ENCODE measurements at regions not wholly inside any gene's neighbourhood (a gene's known extent, or its start where the extent isn't known, plus 50 kb on each side); places are given as distances from the start of the nearest gene placed in this dataset.

DNA sequence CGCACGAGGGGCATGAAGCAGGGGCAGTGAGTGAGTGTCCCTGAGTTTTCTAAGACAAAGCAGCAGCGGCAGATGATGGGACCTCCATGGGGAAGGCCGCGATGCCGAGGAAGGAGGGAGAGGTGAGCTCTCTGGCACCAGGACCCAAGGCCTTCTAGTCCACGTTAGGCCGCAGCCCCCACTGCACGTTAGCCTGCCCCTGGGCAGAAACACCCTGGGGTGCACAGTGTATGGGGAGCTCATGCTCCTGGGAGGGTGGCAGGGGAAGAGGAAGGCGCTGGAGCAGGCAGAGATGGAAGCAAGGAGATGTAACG is 97.3 kb upstream of the IKZF1 start:
- Histone ChIP-seq H3K27ac (ENCODE audit: low read depth, low read length, poor library complexity, severe bottlenecking) (no peak overlapping the region), H3K9ac (ENCODE audit: low read length) (no peak overlapping the region), H2AFZ (ENCODE audit: low read length) (no peak overlapping the region), H4K20me1 (ENCODE audit: insufficient read depth, low read length) (no peaks in the 10 kb centered on the region), H3K9me3 (ENCODE audit: low read length) (no peaks in the 10 kb centered on the region), H3K4me2 (ENCODE audit: low read length) (no peak overlapping the region), H3K36me3 (ENCODE audit: insufficient read depth, low read length) (no peaks in the 10 kb centered on the region), H3K9me2 (ENCODE audit: low read depth, low read length) (no peaks in the 10 kb centered on the region), H3K4me1 (ENCODE audit: insufficient read depth, low read length, severe bottlenecking) (peaks cover 41% of the 10 kb centered on the region), H3K4me3 (ENCODE audit: low read depth, low read length, poor library complexity, severe bottlenecking) (no peak overlapping the region), H3K79me2 (ENCODE audit: insufficient read depth, low read length) (no peaks in the 10 kb centered on the region), H3K27me3 (ENCODE audit: insufficient read depth, low read length) (no peaks in the 10 kb centered on the region; the same call in 1 of the 2 replicates), H3F3A (ENCODE audit: insufficient read depth, low read length) (no peaks in the 10 kb centered on the region)
- TF ChIP-seq EZH2 (IDR thresholded peaks at IDR 0.05; ENCODE audit: borderline replicate concordance, low read length) = no peak
- TF ChIP-seq, protein P1, sequence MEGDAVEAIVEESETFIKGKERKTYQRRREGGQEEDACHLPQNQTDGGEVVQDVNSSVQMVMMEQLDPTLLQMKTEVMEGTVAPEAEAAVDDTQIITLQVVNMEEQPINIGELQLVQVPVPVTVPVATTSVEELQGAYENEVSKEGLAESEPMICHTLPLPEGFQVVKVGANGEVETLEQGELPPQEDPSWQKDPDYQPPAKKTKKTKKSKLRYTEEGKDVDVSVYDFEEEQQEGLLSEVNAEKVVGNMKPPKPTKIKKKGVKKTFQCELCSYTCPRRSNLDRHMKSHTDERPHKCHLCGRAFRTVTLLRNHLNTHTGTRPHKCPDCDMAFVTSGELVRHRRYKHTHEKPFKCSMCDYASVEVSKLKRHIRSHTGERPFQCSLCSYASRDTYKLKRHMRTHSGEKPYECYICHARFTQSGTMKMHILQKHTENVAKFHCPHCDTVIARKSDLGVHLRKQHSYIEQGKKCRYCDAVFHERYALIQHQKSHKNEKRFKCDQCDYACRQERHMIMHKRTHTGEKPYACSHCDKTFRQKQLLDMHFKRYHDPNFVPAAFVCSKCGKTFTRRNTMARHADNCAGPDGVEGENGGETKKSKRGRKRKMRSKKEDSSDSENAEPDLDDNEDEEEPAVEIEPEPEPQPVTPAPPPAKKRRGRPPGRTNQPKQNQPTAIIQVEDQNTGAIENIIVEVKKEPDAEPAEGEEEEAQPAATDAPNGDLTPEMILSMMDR (IDR thresholded peaks at IDR 0.05; ENCODE audit: low read length) = no peak

DNA sequence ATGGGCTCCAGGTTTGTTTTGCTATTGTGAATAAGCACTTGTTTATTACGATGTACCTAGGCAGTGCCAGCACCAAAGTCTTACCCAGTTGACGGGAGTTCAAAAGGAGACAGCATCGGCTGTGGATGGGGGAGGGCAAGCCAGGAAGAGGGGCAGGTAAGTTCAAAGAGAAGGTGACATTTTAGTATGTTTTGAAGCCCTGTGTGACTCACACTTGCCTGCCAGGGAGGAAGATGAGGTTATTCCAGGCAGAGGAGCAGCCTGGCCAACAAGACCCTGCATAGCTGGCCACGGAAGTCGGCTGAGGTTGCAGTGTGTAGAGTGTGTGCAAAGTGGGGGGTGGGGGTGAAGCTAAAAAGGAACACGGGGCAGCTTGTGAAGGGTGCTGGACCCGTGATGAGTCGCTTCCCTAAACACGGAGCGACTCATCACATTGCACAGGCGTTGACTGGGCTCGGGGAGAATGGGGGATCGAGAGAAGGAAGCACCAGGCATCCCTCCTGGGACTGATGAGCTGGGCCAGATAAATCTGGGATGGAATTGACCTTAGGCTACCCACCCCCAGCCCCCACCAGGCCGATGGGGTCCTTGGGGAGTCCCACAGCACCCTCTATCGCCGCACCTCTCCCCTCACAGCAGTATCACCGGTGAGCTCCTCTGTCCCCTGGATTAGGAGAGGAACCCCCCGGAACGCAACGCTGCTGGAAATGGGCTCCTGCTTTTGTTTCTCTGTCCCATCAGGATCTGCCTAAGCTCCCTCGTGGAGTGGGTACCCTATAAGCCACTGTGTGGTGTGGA is 97.9 kb upstream of the IKZF1 start:
- Histone ChIP-seq H3K9me2 (ENCODE audit: low read depth, low read length) (no peaks in the 10 kb centered on the region), H3K27me3 (ENCODE audit: insufficient read depth, low read length) (no peaks in the 10 kb centered on the region; the same call in 1 of the 2 replicates), H3K4me2 (ENCODE audit: low read length) (no peak overlapping the region), H3K9me3 (ENCODE audit: low read length) (no peaks in the 10 kb centered on the region), H3K79me2 (ENCODE audit: insufficient read depth, low read length) (no peaks in the 10 kb centered on the region), H4K20me1 (ENCODE audit: insufficient read depth, low read length) (no peaks in the 10 kb centered on the region), H2AFZ (ENCODE audit: low read length) (peak overlapping the region; percentile 60; the same call in 1 of the 2 replicates), H3F3A (ENCODE audit: insufficient read depth, low read length) (no peaks in the 10 kb centered on the region), H3K4me1 (ENCODE audit: insufficient read depth, low read length, severe bottlenecking) (peaks cover 41% of the 10 kb centered on the region), H3K4me3 (ENCODE audit: low read depth, low read length, poor library complexity, severe bottlenecking) (no peak overlapping the region), H3K9ac (ENCODE audit: low read length) (no peak overlapping the region; the same call in 1 of the 2 replicates), H3K27ac (ENCODE audit: low read depth, low read length, poor library complexity, severe bottlenecking) (no peak overlapping the region), H3K36me3 (ENCODE audit: insufficient read depth, low read length) (no peaks in the 10 kb centered on the region)
- TF ChIP-seq, protein P1 (IDR thresholded peaks at IDR 0.05; ENCODE audit: low read length) = no peak
- no peak for TF ChIP-seq EZH2 (IDR thresholded peaks at IDR 0.05; ENCODE audit: borderline replicate concordance, low read length)

DNA sequence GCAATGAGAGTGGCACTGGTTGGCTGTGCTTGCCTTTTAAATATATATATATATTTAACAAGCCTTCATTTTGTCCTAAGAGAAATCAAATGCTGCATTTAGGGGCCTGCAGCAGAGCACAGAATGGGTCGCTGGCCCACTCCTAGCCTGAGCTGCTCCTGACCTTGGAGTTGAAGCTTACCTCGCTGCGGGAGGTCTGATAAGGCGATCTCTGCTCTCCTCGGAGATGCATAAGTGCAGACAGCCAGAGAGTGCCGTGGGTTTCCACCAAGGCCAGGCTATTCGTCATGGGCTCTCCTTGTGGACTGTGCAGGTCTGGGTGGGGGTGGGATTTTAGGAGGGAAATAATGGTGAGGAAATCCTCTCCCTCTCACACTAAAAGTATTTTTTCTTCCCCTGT is 99.5 kb upstream of the IKZF1 start:
- no peak for TF ChIP-seq EZH2 (IDR thresholded peaks at IDR 0.05; ENCODE audit: borderline replicate concordance, low read length)
- TF ChIP-seq, protein P1 (IDR thresholded peaks at IDR 0.05; ENCODE audit: low read length) = no peak
- H3K9ac ChIP-seq (ENCODE audit: low read length) = peak overlapping the region; percentile 16; the same call in 1 of the 2 replicates
- H3K9me2 ChIP-seq (ENCODE audit: low read depth, low read length) = no peaks in the 10 kb centered on the region
- peak overlapping the region; percentile 73; the same call in 1 of the 2 replicates for H2AFZ ChIP-seq (ENCODE audit: low read length)
- no peaks in the 10 kb centered on the region; the same call in 1 of the 2 replicates for H3K27me3 ChIP-seq (ENCODE audit: insufficient read depth, low read length)
- H3K9me3 ChIP-seq (ENCODE audit: low read length) = no peaks in the 10 kb centered on the region
- peaks cover 41% of the 10 kb centered on the region for H3K4me1 ChIP-seq (ENCODE audit: insufficient read depth, low read length, severe bottlenecking)
- no peaks in the 10 kb centered on the region for H3K79me2 ChIP-seq (ENCODE audit: insufficient read depth, low read length)
- H4K20me1 ChIP-seq (ENCODE audit: insufficient read depth, low read length) = no peaks in the 10 kb centered on the region
- H3K27ac ChIP-seq (ENCODE audit: low read depth, low read length, poor library complexity, severe bottlenecking) = peak overlapping the region; percentile 43
- no peak overlapping the region for H3K4me2 ChIP-seq (ENCODE audit: low read length)
- no peaks in the 10 kb centered on the region for H3F3A ChIP-seq (ENCODE audit: insufficient read depth, low read length)
- H3K36me3 ChIP-seq (ENCODE audit: insufficient read depth, low read length) = no peaks in the 10 kb centered on the region
- no peak overlapping the region for H3K4me3 ChIP-seq (ENCODE audit: low read depth, low read length, poor library complexity, severe bottlenecking)
